HG02852 (cell line): ENCODE measurements at regions not wholly inside any gene's neighbourhood (a gene's known extent, or its start where the extent isn't known, plus 50 kb on each side); places are given as distances from the start of the nearest gene placed in this dataset.

Experiments
- ATAC-seq: cut with Tn5 transposase; IDR thresholded peaks from one replicate; pipeline ENCODE4 v1.9.1; 2021; ENCODE audit warnings: mild to moderate bottlenecking, moderate library complexity; ENCODE audit not compliant: unreplicated experiment

- ATAC-seq = no peak
Observed at GRCh38 chr4:20625426-20625825, 74.8 kb upstream of the PACRGL start.

GRCh38 chr4:20626326-20627005 is 73.8 kb upstream of the PACRGL start:
- no peak for ATAC-seq

GRCh38 chr4:20627866-20628265 is 72.4 kb upstream of the PACRGL start:
- no peak for ATAC-seq

GRCh38 chr4:20629186-20630106 is 70.8 kb upstream of the PACRGL start:
- no peak for ATAC-seq

GRCh38 chr4:20638825-20639224 is 61.4 kb upstream of the PACRGL start:
- no peak for ATAC-seq

- no peak for ATAC-seq
Observed at GRCh38 chr4:20639346-20639745, 60.9 kb upstream of the PACRGL start.

GRCh38 chr4:20640989-20641388 is 59.3 kb upstream of the PACRGL start:
- ATAC-seq = no peak

GRCh38 chr4:20641976-20642375 is 58.3 kb upstream of the PACRGL start:
- ATAC-seq = no peak

GRCh38 chr4:20643631-20644030 is 56.6 kb upstream of the PACRGL start:
- ATAC-seq = no peak

GRCh38 chr4:20645236-20645635 is 55.0 kb upstream of the PACRGL start:
- no peak for ATAC-seq

- no peak for ATAC-seq
Observed at GRCh38 chr4:20646287-20646686, 54.0 kb upstream of the PACRGL start.
